ENCODE measurements at regions not wholly inside any gene's neighbourhood (a gene's known extent, or its start where the extent isn't known, plus 50 kb on each side); places are given as distances from the start of the nearest gene placed in this dataset.

DNA sequence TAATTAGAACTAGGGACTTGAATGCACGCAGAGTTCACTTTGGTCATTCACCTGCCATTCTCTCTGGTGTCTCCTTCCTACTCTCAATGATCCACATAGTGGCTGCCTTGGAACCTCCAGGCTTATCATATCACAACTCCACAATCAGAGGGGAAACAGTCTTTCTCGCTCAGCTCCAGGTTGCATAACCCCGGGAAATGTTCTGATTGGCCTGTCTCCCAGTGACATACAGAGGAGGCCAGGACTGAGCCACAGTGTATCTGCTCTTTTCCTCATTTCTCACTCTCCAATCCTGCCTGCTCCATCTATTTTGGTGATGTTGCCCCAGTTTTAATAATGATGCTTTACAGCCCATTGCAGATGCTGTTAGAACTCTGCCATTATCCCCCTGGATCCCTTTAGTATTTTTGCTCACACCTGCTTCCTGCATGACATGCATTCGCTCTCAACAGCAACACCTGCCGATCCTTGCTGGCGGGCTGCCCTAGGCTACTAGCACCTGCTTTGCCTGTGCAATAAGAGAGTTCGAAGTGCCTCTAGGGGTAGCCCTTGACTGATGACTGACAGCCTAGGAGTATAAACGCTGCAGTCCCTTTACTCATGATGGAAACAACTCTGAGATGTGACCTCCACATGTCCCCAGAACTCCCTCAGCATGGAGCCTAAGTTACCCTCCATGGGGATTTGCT lies 211.3 kb upstream of the RPS6KA3 start:
- TF ChIP-seq, protein P1, sequence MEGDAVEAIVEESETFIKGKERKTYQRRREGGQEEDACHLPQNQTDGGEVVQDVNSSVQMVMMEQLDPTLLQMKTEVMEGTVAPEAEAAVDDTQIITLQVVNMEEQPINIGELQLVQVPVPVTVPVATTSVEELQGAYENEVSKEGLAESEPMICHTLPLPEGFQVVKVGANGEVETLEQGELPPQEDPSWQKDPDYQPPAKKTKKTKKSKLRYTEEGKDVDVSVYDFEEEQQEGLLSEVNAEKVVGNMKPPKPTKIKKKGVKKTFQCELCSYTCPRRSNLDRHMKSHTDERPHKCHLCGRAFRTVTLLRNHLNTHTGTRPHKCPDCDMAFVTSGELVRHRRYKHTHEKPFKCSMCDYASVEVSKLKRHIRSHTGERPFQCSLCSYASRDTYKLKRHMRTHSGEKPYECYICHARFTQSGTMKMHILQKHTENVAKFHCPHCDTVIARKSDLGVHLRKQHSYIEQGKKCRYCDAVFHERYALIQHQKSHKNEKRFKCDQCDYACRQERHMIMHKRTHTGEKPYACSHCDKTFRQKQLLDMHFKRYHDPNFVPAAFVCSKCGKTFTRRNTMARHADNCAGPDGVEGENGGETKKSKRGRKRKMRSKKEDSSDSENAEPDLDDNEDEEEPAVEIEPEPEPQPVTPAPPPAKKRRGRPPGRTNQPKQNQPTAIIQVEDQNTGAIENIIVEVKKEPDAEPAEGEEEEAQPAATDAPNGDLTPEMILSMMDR (IDR thresholded peaks at IDR 0.05) = no peak
- no peak for TF ChIP-seq POLR2A (IDR thresholded peaks at IDR 0.05)
